IPS-15b (cell line): ENCODE measurements at regions not wholly inside any gene's neighbourhood (a gene's known extent, or its start where the extent isn't known, plus 50 kb on each side); places are given as distances from the start of the nearest gene placed in this dataset.
A peak's percentile ranks its signal among the peaks of the same experiment; 100 is the strongest.

Source experiments
- H3K27me3 ChIP-seq: one replicate; pipeline ENCODE4 v1.6.1; 2013; ENCODE audit warnings: low read length; ENCODE audit not compliant: control insufficient read depth, insufficient read depth
- H3K36me3 ChIP-seq: one replicate; pipeline ENCODE4 v1.6.1; 2013; ENCODE audit warnings: low read length; ENCODE audit not compliant: control insufficient read depth, insufficient read depth
- H3K4me1 ChIP-seq: one replicate; pipeline ENCODE4 v1.6.1; 2013; ENCODE audit warnings: mild to moderate bottlenecking, low read length; ENCODE audit not compliant: control insufficient read depth, insufficient read depth
- H3K4me3 ChIP-seq: one replicate; pipeline ENCODE4 v1.5.1; 2013; ENCODE audit warnings: low read depth, low read length
- H3K9ac ChIP-seq: one replicate; pipeline ENCODE4 v1.6.1; 2013; ENCODE audit warnings: low read depth, mild to moderate bottlenecking, low read length
- H3K9me3 ChIP-seq: one replicate; pipeline ENCODE4 v1.6.1; 2013; ENCODE audit warnings: mild to moderate bottlenecking, low read length; ENCODE audit not compliant: control insufficient read depth, insufficient read depth

- H3K4me1 ChIP-seq = peaks cover 10% of the 10 kb centered on the region
- no peak overlapping the region for H3K9ac ChIP-seq
- peaks cover 90% of the 10 kb centered on the region for H3K27me3 ChIP-seq
- no peaks in the 10 kb centered on the region for H3K9me3 ChIP-seq
- H3K4me3 ChIP-seq = no peak overlapping the region
- H3K36me3 ChIP-seq = no peaks in the 10 kb centered on the region
Measured at GRCh38 chr5:171624396-171624795, 161.2 kb upstream of the SMIM23 start.

GRCh38 chr5:171625646-171626045, 160.0 kb upstream of the SMIM23 start:
- H3K4me3 ChIP-seq = no peak overlapping the region
- no peaks in the 10 kb centered on the region for H3K36me3 ChIP-seq
- peaks cover 12% of the 10 kb centered on the region for H3K4me1 ChIP-seq
- H3K9ac ChIP-seq = no peak overlapping the region
- H3K27me3 ChIP-seq = peaks cover 90% of the 10 kb centered on the region
- no peaks in the 10 kb centered on the region for H3K9me3 ChIP-seq

GRCh38 chr5:171627936-171628632, 157.5 kb upstream of the SMIM23 start:
- Histone ChIP-seq H3K36me3 (no peaks in the 10 kb centered on the region), H3K9ac (no peak overlapping the region), H3K9me3 (no peaks in the 10 kb centered on the region), H3K27me3 (peaks cover 73% of the 10 kb centered on the region), H3K4me1 (peaks cover 10% of the 10 kb centered on the region), H3K4me3 (no peak overlapping the region)

- H3K4me3 ChIP-seq = no peak overlapping the region
- no peaks in the 10 kb centered on the region for H3K9me3 ChIP-seq
- no peaks in the 10 kb centered on the region for H3K36me3 ChIP-seq
- no peak overlapping the region for H3K9ac ChIP-seq
- H3K4me1 ChIP-seq = peaks cover 6% of the 10 kb centered on the region
- peaks cover 68% of the 10 kb centered on the region for H3K27me3 ChIP-seq
Measured at GRCh38 chr5:171628633-171628974, 157.0 kb upstream of the SMIM23 start.

DNA sequence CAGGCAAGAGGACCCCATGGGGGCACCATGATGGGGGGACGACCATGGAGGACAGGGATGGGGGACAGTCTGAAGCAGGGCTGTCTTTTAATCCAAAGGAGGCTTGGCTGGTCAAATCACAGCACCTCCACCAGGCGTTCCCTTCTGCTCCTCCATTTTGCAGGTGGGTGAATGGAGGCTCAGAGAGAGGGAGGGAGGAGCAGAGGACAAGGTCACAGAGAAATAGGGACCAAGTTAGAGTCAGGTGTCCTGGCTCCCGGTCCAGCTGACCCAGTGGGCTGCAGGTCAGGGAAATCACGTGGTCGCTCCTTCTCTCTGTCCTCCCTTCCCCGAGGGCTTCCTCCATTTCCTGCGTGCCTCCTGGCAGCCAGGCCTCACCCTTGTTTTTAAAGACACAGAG, 156.4 kb upstream of the SMIM23 start:
- Histone ChIP-seq H3K27me3 (peaks cover 64% of the 10 kb centered on the region), H3K9me3 (no peaks in the 10 kb centered on the region), H3K9ac (no peak overlapping the region), H3K4me1 (peaks cover 4% of the 10 kb centered on the region), H3K36me3 (no peaks in the 10 kb centered on the region), H3K4me3 (no peak overlapping the region)

GRCh38 chr5:171629628-171630349, 155.8 kb upstream of the SMIM23 start:
- Histone ChIP-seq H3K27me3 (peaks cover 59% of the 10 kb centered on the region), H3K4me1 (peaks cover 2% of the 10 kb centered on the region), H3K4me3 (peak overlapping the region; percentile 37), H3K9me3 (no peaks in the 10 kb centered on the region), H3K9ac (no peak overlapping the region), H3K36me3 (no peaks in the 10 kb centered on the region)

GRCh38 chr5:171630350-171631065, 155.1 kb upstream of the SMIM23 start:
- H3K4me3 ChIP-seq = peak overlapping the region; percentile 37

GRCh38 chr5:171632616-171633015, 153.0 kb upstream of the SMIM23 start:
- Histone ChIP-seq H3K4me1 (peaks cover 2% of the 10 kb centered on the region), H3K9ac (no peak overlapping the region), H3K4me3 (no peak overlapping the region), H3K36me3 (no peaks in the 10 kb centered on the region), H3K9me3 (no peaks in the 10 kb centered on the region), H3K27me3 (peaks cover 32% of the 10 kb centered on the region)

More at GRCh38 chr5:171630350-171631065, 155.1 kb upstream of the SMIM23 start:
- Histone ChIP-seq H3K36me3 (no peaks in the 10 kb centered on the region), H3K4me1 (peaks cover 2% of the 10 kb centered on the region), H3K9ac (no peak overlapping the region), H3K27me3 (peaks cover 53% of the 10 kb centered on the region), H3K9me3 (no peaks in the 10 kb centered on the region)

DNA sequence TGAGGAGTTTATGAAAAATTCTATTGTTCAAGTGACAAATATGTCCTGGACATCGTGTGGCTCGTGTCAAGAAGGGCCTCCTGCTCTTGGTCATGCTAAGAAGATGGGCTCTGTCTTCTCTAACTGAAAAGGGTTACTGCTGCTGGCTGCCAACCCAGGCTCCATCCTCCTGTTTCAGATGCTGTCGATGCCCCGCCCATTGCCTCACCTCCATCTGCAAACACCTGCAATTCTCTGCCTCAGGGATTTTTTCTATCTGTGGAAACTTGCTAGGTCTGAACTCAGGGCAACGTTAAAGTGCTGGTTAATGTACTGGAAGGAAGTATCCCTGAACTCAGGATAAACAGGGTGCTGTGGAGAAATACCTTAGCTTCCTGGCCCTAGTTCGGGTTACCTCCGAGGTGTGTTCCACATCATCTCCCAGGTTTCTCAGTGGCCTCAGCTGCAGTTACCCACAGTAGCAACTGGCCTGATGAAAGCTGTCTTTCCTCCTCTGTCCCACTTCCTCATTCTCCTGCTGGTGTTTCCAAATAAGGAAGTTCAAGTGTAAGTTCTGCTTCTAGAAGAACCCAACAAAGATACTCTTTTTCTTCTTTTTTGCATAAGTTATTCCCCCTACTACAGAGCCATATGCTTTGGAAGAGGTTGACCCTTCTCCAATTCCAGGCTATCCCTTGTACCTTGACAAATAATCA, 151.7 kb upstream of the SMIM23 start:
- H3K9me3 ChIP-seq = no peaks in the 10 kb centered on the region
- H3K36me3 ChIP-seq = no peaks in the 10 kb centered on the region
- peaks cover 2% of the 10 kb centered on the region for H3K4me1 ChIP-seq
- H3K27me3 ChIP-seq = peaks cover 19% of the 10 kb centered on the region
- no peak overlapping the region for H3K4me3 ChIP-seq
- no peak overlapping the region for H3K9ac ChIP-seq

DNA sequence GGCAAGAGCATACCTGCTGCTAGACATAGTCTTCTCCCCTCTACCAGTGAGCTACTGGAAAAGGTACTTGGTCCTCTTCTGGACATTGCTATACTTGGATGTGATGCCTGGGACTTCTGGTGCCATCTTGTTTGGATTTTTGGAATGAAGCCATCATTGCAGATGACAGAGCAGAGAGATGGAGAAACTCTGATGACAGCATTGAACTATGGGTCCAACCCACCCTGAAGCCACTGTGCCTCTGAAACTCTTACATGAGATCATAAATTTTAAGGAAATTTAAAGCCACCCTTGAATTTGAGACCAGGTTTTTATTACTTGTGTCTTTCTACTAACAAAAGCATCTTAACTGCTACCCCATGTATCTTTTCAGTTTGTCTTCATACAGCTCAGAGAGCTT, 151.1 kb upstream of the SMIM23 start:
- Histone ChIP-seq H3K4me1 (peaks cover 2% of the 10 kb centered on the region), H3K9me3 (no peaks in the 10 kb centered on the region), H3K27me3 (peaks cover 13% of the 10 kb centered on the region), H3K36me3 (no peaks in the 10 kb centered on the region), H3K4me3 (no peak overlapping the region), H3K9ac (no peak overlapping the region)

- H3K27me3 ChIP-seq = peaks cover 12% of the 10 kb centered on the region
- H3K4me1 ChIP-seq = no peaks in the 10 kb centered on the region
- H3K9ac ChIP-seq = no peak overlapping the region
Measured at GRCh38 chr5:171635028-171635427, 150.6 kb upstream of the SMIM23 start.

More at GRCh38 chr5:171635028-171635427, 150.6 kb upstream of the SMIM23 start:
- Histone ChIP-seq H3K9me3 (no peaks in the 10 kb centered on the region), H3K36me3 (no peaks in the 10 kb centered on the region), H3K4me3 (no peak overlapping the region)
